Keratinocyte (primary cell): ENCODE measurements at regions not wholly inside any gene's neighbourhood (a gene's known extent, or its start where the extent isn't known, plus 50 kb on each side); places are given as distances from the start of the nearest gene placed in this dataset.

ENCODE experiments used
- DNase-seq: peaks from one replicate; pipeline ENCODE4 v3.0.0-alpha.2; 2011; ENCODE audit warnings: low read depth, missing footprints, low spot score
- FAIRE-seq: peaks from 2 replicates; lab custom pipeline; 2011; peaks lifted over from hg19 to GRCh38; lab: Jason Lieb, UNC
- H2AFZ ChIP-seq: 2 replicates; pipeline ENCODE4 v1.6.0; 2012; ENCODE audit warnings: low read length, control low read depth, inconsistent platforms; ENCODE audit not compliant: control insufficient read depth
- H3K27ac ChIP-seq: 2 replicates; pipeline ENCODE4 v1.5.1; 2011; ENCODE audit warnings: low read length; ENCODE audit not compliant: control insufficient read depth, insufficient read depth
- H3K27me3 ChIP-seq: 3 replicates; pipeline ENCODE4 v1.6.0; 2011; ENCODE audit warnings: low read length; ENCODE audit not compliant: control insufficient read depth, insufficient read depth; ENCODE audit errors: extremely low read depth
- H3K36me3 ChIP-seq, 2 experiments: 2 replicates in 1 of 2; 3 replicates in 1 of 2; pipeline ENCODE4 v1.5.1; 2011; ENCODE audit warnings: low read length in 2 of 2, mild to moderate bottlenecking in 1 of 2; ENCODE audit not compliant: control insufficient read depth in 2 of 2, insufficient read depth in 2 of 2; ENCODE audit errors: extremely low read depth in 1 of 2
- H3K4me1 ChIP-seq: 3 replicates; pipeline ENCODE4 v1.5.1; 2011; ENCODE audit warnings: low read length; ENCODE audit not compliant: control insufficient read depth, insufficient read depth; ENCODE audit errors: extremely low read depth
- H3K4me2 ChIP-seq: 3 replicates; pipeline ENCODE4 v1.6.0; 2011; ENCODE audit warnings: low read depth, low read length; ENCODE audit not compliant: control insufficient read depth, insufficient read depth; ENCODE audit errors: extremely low read depth
- H3K4me3 ChIP-seq, 3 experiments: fragments of 200-600 bp in 1 of 3; sonication (generic) in 1 of 3; 2 replicates in 2 of 3; 3 replicates in 1 of 3; pipeline ENCODE4 v1.5.1; 2011 to 2016; ENCODE audit warnings: low read length in 3 of 3, mild to moderate bottlenecking in 3 of 3, control low read depth in 2 of 3, inconsistent platforms in 1 of 3, low read depth in 1 of 3, mixed read lengths in 1 of 3, mixed run types in 1 of 3, moderate library complexity in 1 of 3; ENCODE audit not compliant: control insufficient read depth in 2 of 3, insufficient read depth in 2 of 3; ENCODE audit errors: extremely low read depth in 1 of 3
- H3K79me2 ChIP-seq: 2 replicates; pipeline ENCODE4 v1.6.0; 2012; ENCODE audit warnings: low read length; ENCODE audit not compliant: control insufficient read depth, insufficient read depth
- H3K9ac ChIP-seq: 3 replicates; pipeline ENCODE4 v1.6.0; 2011; ENCODE audit warnings: low read length; ENCODE audit not compliant: control insufficient read depth, insufficient read depth; ENCODE audit errors: extremely low read depth
- H3K9me1 ChIP-seq: 3 replicates; pipeline ENCODE4 v1.6.0; 2011; ENCODE audit warnings: low read length; ENCODE audit not compliant: control insufficient read depth, insufficient read depth; ENCODE audit errors: extremely low read depth
- H3K9me3 ChIP-seq: 2 replicates; pipeline ENCODE4 v1.5.1; 2012; ENCODE audit warnings: low read depth, low read length; ENCODE audit not compliant: control insufficient read depth
- H4K20me1 ChIP-seq: 3 replicates; pipeline ENCODE4 v1.6.0; 2011; ENCODE audit warnings: low read length; ENCODE audit not compliant: control insufficient read depth, insufficient read depth; ENCODE audit errors: extremely low read depth
- EZH2 ChIP-seq: IDR thresholded peaks from one replicate; pipeline ENCODE4 v1.6.1; 2012; ENCODE audit warnings: inconsistent platforms, mild to moderate bottlenecking, low read length, moderate library complexity
- dilution Hi-C: fragments of 300-500 bp; cut with MboI; formaldehyde crosslinking; loops from one replicate; pipeline ENCODE4 v1.7.0; 2020; ENCODE audit warnings: low sequenced_read_pairs; ENCODE audit not compliant: extremely low pct_ligation_motif_present
- TF ChIP-seq, protein P1 (sequence below), 3 experiments: IDR thresholded peaks in 1 of 3; conservative IDR thresholded peaks in 1 of 3; optimal IDR thresholded peaks in 1 of 3; 2 replicates in 2 of 3; 3 replicates in 1 of 3; pipeline versions ENCODE3 to v1.5.1; 2011; ENCODE audit warnings: low read length in 3 of 3, mild to moderate bottlenecking in 3 of 3, moderate library complexity in 2 of 3, control low read depth in 1 of 3, inconsistent platforms in 1 of 3; ENCODE audit not compliant: insufficient read depth in 2 of 3; ENCODE audit errors: extremely low read depth in 1 of 3

- no peaks in the 10 kb centered on the region for H3K27me3 ChIP-seq
- DNase-seq (no peak), FAIRE-seq (no peak)
- H3K4me1 ChIP-seq: peaks cover 42% of the 10 kb centered on the region
- no peak overlapping the region for H3K9ac ChIP-seq
- H3K79me2 ChIP-seq: no peaks in the 10 kb centered on the region
- H4K20me1 ChIP-seq: no peaks in the 10 kb centered on the region
- H3K27ac ChIP-seq: no peak overlapping the region
- H3K4me3 ChIP-seq: no peak overlapping the region
- H2AFZ ChIP-seq: no peak overlapping the region
- no peak overlapping the region for H3K4me2 ChIP-seq
- H3K9me1 ChIP-seq: no peaks in the 10 kb centered on the region
- H3K36me3 ChIP-seq: no peaks in the 10 kb centered on the region
- H3K9me3 ChIP-seq: no peaks in the 10 kb centered on the region
- TF ChIP-seq, protein P1, sequence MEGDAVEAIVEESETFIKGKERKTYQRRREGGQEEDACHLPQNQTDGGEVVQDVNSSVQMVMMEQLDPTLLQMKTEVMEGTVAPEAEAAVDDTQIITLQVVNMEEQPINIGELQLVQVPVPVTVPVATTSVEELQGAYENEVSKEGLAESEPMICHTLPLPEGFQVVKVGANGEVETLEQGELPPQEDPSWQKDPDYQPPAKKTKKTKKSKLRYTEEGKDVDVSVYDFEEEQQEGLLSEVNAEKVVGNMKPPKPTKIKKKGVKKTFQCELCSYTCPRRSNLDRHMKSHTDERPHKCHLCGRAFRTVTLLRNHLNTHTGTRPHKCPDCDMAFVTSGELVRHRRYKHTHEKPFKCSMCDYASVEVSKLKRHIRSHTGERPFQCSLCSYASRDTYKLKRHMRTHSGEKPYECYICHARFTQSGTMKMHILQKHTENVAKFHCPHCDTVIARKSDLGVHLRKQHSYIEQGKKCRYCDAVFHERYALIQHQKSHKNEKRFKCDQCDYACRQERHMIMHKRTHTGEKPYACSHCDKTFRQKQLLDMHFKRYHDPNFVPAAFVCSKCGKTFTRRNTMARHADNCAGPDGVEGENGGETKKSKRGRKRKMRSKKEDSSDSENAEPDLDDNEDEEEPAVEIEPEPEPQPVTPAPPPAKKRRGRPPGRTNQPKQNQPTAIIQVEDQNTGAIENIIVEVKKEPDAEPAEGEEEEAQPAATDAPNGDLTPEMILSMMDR (optimal IDR thresholded peaks at IDR 0.05 in 1 of 3, IDR thresholded peaks at IDR 0.05 in 1 of 3, conservative IDR thresholded peaks at IDR 0.05 in 1 of 3; ENCODE audit: extremely low read depth in 1 of 3, insufficient read depth in 2 of 3, low read length in 3 of 3): no peak
- no peak for TF ChIP-seq EZH2
- dilution Hi-C loops: no loop called here
Measured at GRCh38 chr21:38956007-38956406, 150.3 kb downstream of the ETS2 start.

- TF ChIP-seq, protein P1 (optimal IDR thresholded peaks at IDR 0.05 in 1 of 3, IDR thresholded peaks at IDR 0.05 in 1 of 3, conservative IDR thresholded peaks at IDR 0.05 in 1 of 3; ENCODE audit: extremely low read depth in 1 of 3, insufficient read depth in 2 of 3, low read length in 3 of 3): no peak
- no peak for TF ChIP-seq EZH2
- no peak overlapping the region for H3K4me2 ChIP-seq
- no peaks in the 10 kb centered on the region for H3K9me3 ChIP-seq
- no peaks in the 10 kb centered on the region for H3K9me1 ChIP-seq
- H3K9ac ChIP-seq: no peak overlapping the region
- H3K36me3 ChIP-seq: no peaks in the 10 kb centered on the region
- peaks cover 42% of the 10 kb centered on the region for H3K4me1 ChIP-seq
- no peaks in the 10 kb centered on the region for H4K20me1 ChIP-seq
- DNase-seq (no peak), FAIRE-seq (peak; percentile 74)
- H3K4me3 ChIP-seq: no peak overlapping the region
- no peaks in the 10 kb centered on the region for H3K27me3 ChIP-seq
- no peak overlapping the region for H2AFZ ChIP-seq
- H3K79me2 ChIP-seq: no peaks in the 10 kb centered on the region
- H3K27ac ChIP-seq: no peak overlapping the region
- dilution Hi-C loops: no loop called here
Measured at GRCh38 chr21:38955495-38955894, 149.8 kb downstream of the ETS2 start.
